Psoas muscle (tissue), 7 donors: ENCODE measurements at regions not wholly inside any gene's neighbourhood (a gene's known extent, or its start where the extent isn't known, plus 50 kb on each side); places are given as distances from the start of the nearest gene placed in this dataset.

Experiments
- ATAC-seq, 4 donors: fragments of 200-7000 bp; cut with Tn5 transposase; one replicate each; pipeline ENCODE4 v1.9.1; 2020; ENCODE audit warnings: moderate library complexity in 3 of 4, mild to moderate bottlenecking in 2 of 4
- DNase-seq, 2 donors: peaks; one replicate each; pipeline ENCODE4 v3.0.0-alpha.2; 2020
- H3K27ac ChIP-seq: fragments of 200-600 bp; one replicate; pipeline ENCODE4 v1.8.0; 2022
- H3K27me3 ChIP-seq, 3 donors: fragments of 200-600 bp in 1 of 3; one replicate each; pipeline versions ENCODE4 v1.6.1 to v1.8.0; 2013 to 2022; ENCODE audit warnings: low read length in 2 of 3, mild to moderate bottlenecking in 2 of 3, moderate library complexity in 1 of 3; ENCODE audit not compliant: insufficient read depth in 3 of 3
- H3K36me3 ChIP-seq, 2 donors: fragments of 200-600 bp in 1 of 2; one replicate each; pipeline versions ENCODE4 v1.6.1 to v1.8.0; 2013 to 2022; ENCODE audit warnings: low read depth in 1 of 2, mild to moderate bottlenecking in 1 of 2, moderate library complexity in 1 of 2; ENCODE audit not compliant: insufficient read depth in 1 of 2
- H3K4me1 ChIP-seq: fragments of 200-600 bp; one replicate; pipeline ENCODE4 v1.8.0; 2022
- H3K4me3 ChIP-seq: fragments of 200-600 bp; one replicate; pipeline ENCODE4 v1.8.0; 2022; ENCODE audit warnings: mild to moderate bottlenecking
- H3K9me3 ChIP-seq: fragments of 200-600 bp; one replicate; pipeline ENCODE4 v1.8.0; 2022
- CTCF ChIP-seq: fragments of 200-600 bp; IDR thresholded peaks from one replicate; pipeline ENCODE4 v1.8.0; 2022; ENCODE audit warnings: antibody characterized with exemption
- WGBS, 3 donors: extraction: QIAGEN DNeasy Blood & Tissue Kit; methylation state at CpG; one replicate each; pipeline versions ENCODE4 v1.1.6 to v1.1.7; 2013; 5-methylcytosine and 5-hydroxymethylcytosine counted together
- intact Hi-C, 2 donors: fragments of 100-400 bp; cut with DNase I; formaldehyde crosslinking; loops; one replicate each; pipeline versions ENCODE4 v1.11.0 to v1.14.2; 2022
- donor health status: healthy with polysubstance abuse.
- donor health status: DM: no; HTN: no; CAD: no; lungs with moderate emphysema.
- donor health status: Bipolar disorder and iron deficiency.
- donor health status: healthy.
- donor health status: DM: yes; HTN: yes; CAD: no.
- donor health status: DM: no; HTN: no; CAD: no.
- donor health status: DM: yes; HTN: yes; CAD: no.

GRCh38 chr11:15318814-15319213, 204.1 kb downstream of the INSC start:
- no peak for ATAC-seq
- Histone ChIP-seq H3K9me3 (no peaks in the 10 kb centered on the region), H3K27ac (no peak overlapping the region), H3K4me1 (no peaks in the 10 kb centered on the region), H3K36me3 (no peaks in the 10 kb centered on the region), H3K4me3 (no peak overlapping the region), H3K27me3 (no peaks in the 10 kb centered on the region)
- no peak for TF ChIP-seq CTCF
- DNase-seq: no peak
- intact Hi-C loops: no loop called here
- WGBS, 3 donors: 59 to 69% (median 60%) methylated on average over 9 of the region's 9 CpGs

GRCh38 chr11:15326520-15326919, 211.8 kb downstream of the INSC start:
- no peaks in the 10 kb centered on the region for H3K9me3 ChIP-seq
- no peaks in the 10 kb centered on the region for H3K36me3 ChIP-seq
- intact Hi-C loops: no loop called here
- H3K27ac ChIP-seq: no peak overlapping the region
- no peak overlapping the region for H3K4me3 ChIP-seq
- no peaks in the 10 kb centered on the region for H3K27me3 ChIP-seq
- no peaks in the 10 kb centered on the region for H3K4me1 ChIP-seq
- ATAC-seq (no peak), DNase-seq (no peak)
- no peak for TF ChIP-seq CTCF
- WGBS, 3 donors: 82 to 93% (median 86%) methylated on average over 2 of the region's 2 CpGs

- Histone ChIP-seq H3K4me3 (no peak overlapping the region), H3K4me1 (no peaks in the 10 kb centered on the region), H3K27ac (no peak overlapping the region), H3K27me3 (no peaks in the 10 kb centered on the region), H3K36me3 (no peaks in the 10 kb centered on the region), H3K9me3 (no peaks in the 10 kb centered on the region)
- intact Hi-C loops: no loop called here
- ATAC-seq (peak; percentile 49 to 72 (median 61)), DNase-seq (peak; percentile 25 to 57)
- peak; percentile 56 for TF ChIP-seq CTCF
- WGBS, 3 donors: 57 to 69% (median 67%) methylated on average over 4 of the region's 4 CpGs
These were observed 213.1 kb downstream of the INSC start for GRCh38 chr11:15327786-15328231.

GRCh38 chr11:15333407-15333806, 218.7 kb downstream of the INSC start:
- Histone ChIP-seq H3K4me1 (no peaks in the 10 kb centered on the region), H3K36me3 (no peaks in the 10 kb centered on the region), H3K27ac (no peak overlapping the region), H3K27me3 (no peaks in the 10 kb centered on the region), H3K9me3 (no peaks in the 10 kb centered on the region), H3K4me3 (no peak overlapping the region)
- intact Hi-C loops: no loop called here
- 83 to 92% (median 85%) methylated on average over 1 of the region's 1 CpG for WGBS, 3 donors
- ATAC-seq (no peak), DNase-seq (no peak)
- no peak for TF ChIP-seq CTCF

- Histone ChIP-seq H3K4me3 (no peak overlapping the region), H3K9me3 (no peaks in the 10 kb centered on the region), H3K27me3 (no peaks in the 10 kb centered on the region), H3K4me1 (no peaks in the 10 kb centered on the region), H3K36me3 (no peaks in the 10 kb centered on the region), H3K27ac (no peak overlapping the region)
- DNase-seq (no peak), ATAC-seq (no peak)
- WGBS, 3 donors: 70 to 78% (median 77%) methylated on average over 3 of the region's 3 CpGs
- intact Hi-C loops: no loop called here
- TF ChIP-seq CTCF: no peak
These were observed 220.0 kb downstream of the INSC start for GRCh38 chr11:15334766-15335165.
